OCI-LY7 (cell line): ENCODE measurements at regions not wholly inside any gene's neighbourhood (a gene's known extent, or its start where the extent isn't known, plus 50 kb on each side); places are given as distances from the start of the nearest gene placed in this dataset.

Experiments
- EZH2phosphoT487 ChIP-seq: fragments of 200-600 bp; sonication (generic); IDR thresholded peaks from 2 replicates; pipeline ENCODE4 v1.6.1; 2018; ENCODE audit warnings: low read depth, borderline replicate concordance, mild to moderate bottlenecking, mixed run types, antibody characterized with exemption, low read length, moderate library complexity, mixed read lengths
- TF ChIP-seq, protein P1 (sequence below): fragments of 200-600 bp; sonication (generic); conservative IDR thresholded peaks from 2 replicates; pipeline ENCODE4 v1.5.1; 2014; ENCODE audit warnings: mild to moderate bottlenecking, antibody characterized with exemption, low read length, moderate library complexity, mixed read lengths

DNA sequence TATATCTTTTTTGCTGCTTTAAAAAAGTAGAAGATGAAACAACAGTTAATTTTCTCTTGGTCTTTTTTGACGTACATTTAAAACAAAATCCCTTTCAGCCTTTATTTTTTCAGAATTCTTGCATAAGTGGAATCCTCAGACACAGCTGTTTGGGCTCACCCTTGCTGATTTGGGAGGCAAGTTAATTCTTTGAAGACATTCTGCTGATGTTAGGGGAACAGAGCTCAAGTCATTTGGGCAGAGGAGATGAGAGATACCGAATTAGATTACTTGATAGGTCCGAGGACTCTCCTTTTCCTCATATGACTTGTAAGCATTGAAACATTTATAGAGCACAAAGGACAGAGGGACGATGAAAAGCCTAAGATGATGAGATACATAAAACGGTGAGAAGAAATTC, 567.9 kb upstream of the CITED2 start:
- TF ChIP-seq, protein P1, sequence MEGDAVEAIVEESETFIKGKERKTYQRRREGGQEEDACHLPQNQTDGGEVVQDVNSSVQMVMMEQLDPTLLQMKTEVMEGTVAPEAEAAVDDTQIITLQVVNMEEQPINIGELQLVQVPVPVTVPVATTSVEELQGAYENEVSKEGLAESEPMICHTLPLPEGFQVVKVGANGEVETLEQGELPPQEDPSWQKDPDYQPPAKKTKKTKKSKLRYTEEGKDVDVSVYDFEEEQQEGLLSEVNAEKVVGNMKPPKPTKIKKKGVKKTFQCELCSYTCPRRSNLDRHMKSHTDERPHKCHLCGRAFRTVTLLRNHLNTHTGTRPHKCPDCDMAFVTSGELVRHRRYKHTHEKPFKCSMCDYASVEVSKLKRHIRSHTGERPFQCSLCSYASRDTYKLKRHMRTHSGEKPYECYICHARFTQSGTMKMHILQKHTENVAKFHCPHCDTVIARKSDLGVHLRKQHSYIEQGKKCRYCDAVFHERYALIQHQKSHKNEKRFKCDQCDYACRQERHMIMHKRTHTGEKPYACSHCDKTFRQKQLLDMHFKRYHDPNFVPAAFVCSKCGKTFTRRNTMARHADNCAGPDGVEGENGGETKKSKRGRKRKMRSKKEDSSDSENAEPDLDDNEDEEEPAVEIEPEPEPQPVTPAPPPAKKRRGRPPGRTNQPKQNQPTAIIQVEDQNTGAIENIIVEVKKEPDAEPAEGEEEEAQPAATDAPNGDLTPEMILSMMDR = no peak
- no peak for TF ChIP-seq EZH2phosphoT487
